ENCODE measurements at regions not wholly inside any gene's neighbourhood (a gene's known extent, or its start where the extent isn't known, plus 50 kb on each side); places are given as distances from the start of the nearest gene placed in this dataset.

GRCh38 chr4:173797296-173797695 is 267.3 kb upstream of the HAND2 start:
- TF ChIP-seq, protein P1, sequence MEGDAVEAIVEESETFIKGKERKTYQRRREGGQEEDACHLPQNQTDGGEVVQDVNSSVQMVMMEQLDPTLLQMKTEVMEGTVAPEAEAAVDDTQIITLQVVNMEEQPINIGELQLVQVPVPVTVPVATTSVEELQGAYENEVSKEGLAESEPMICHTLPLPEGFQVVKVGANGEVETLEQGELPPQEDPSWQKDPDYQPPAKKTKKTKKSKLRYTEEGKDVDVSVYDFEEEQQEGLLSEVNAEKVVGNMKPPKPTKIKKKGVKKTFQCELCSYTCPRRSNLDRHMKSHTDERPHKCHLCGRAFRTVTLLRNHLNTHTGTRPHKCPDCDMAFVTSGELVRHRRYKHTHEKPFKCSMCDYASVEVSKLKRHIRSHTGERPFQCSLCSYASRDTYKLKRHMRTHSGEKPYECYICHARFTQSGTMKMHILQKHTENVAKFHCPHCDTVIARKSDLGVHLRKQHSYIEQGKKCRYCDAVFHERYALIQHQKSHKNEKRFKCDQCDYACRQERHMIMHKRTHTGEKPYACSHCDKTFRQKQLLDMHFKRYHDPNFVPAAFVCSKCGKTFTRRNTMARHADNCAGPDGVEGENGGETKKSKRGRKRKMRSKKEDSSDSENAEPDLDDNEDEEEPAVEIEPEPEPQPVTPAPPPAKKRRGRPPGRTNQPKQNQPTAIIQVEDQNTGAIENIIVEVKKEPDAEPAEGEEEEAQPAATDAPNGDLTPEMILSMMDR (IDR thresholded peaks at IDR 0.05) = no peak
- no peak for TF ChIP-seq EZH2 (IDR thresholded peaks at IDR 0.05)
- no peak for TF ChIP-seq EZH2phosphoT487 (IDR thresholded peaks at IDR 0.05)
